UCSD-AML1 (cell line): ENCODE measurements at regions not wholly inside any gene's neighbourhood (a gene's known extent, or its start where the extent isn't known, plus 50 kb on each side); places are given as distances from the start of the nearest gene placed in this dataset.
"Not testable (repeated sequence)": the region's sequence is repeated elsewhere in the genome, so short reads cannot be mapped to it uniquely, and the experiment has no call there.

Experiments used
- DNase-seq: peaks from one replicate; lab custom pipeline; 2025; ENCODE audit not compliant: unreplicated experiment; lab: John Stamatoyannopoulos, UW

GRCh38 chr7:149683181-149683580, 90.2 kb downstream of the ZNF467 start:
- DNase-seq: no peak

- DNase-seq: no peak
These were observed 91.3 kb downstream of the ZNF467 start for GRCh38 chr7:149682038-149682437.

GRCh38 chr7:149681274-149681673, 92.1 kb downstream of the ZNF467 start:
- no peak for DNase-seq

GRCh38 chr7:149680331-149681025, 92.9 kb downstream of the ZNF467 start:
- DNase-seq: no peak

- not testable (repeated sequence) for DNase-seq
These were observed 98.5 kb downstream of the ZNF467 start for GRCh38 chr7:149674728-149675385.

GRCh38 chr7:149673006-149673405, 100.4 kb downstream of the ZNF467 start:
- DNase-seq: no peak

GRCh38 chr7:149670288-149670687, 103.1 kb downstream of the ZNF467 start:
- DNase-seq: no peak

- no peak for DNase-seq
These were observed 104.1 kb downstream of the ZNF467 start for GRCh38 chr7:149669121-149669818.

- DNase-seq: no peak
These were observed 106.9 kb downstream of the ZNF467 start for GRCh38 chr7:149666360-149666945.

GRCh38 chr7:149665618-149666017, 107.8 kb downstream of the ZNF467 start:
- not testable (repeated sequence) for DNase-seq

GRCh38 chr7:149664666-149665065, 108.7 kb downstream of the ZNF467 start:
- DNase-seq: peak; percentile 20

GRCh38 chr7:149664176-149664575, 109.2 kb downstream of the ZNF467 start:
- DNase-seq: no peak

GRCh38 chr7:149662591-149663095, 110.7 kb downstream of the ZNF467 start:
- peak; percentile 68 for DNase-seq

- DNase-seq: no peak
These were observed 117.6 kb downstream of the ZNF467 start for GRCh38 chr7:149655784-149656183.

GRCh38 chr7:149654588-149654987, 118.8 kb downstream of the ZNF467 start:
- no peak for DNase-seq

- DNase-seq: not testable (repeated sequence)
These were observed 123.2 kb downstream of the ZNF467 start for GRCh38 chr7:149650190-149650589.

- DNase-seq: no peak
These were observed 128.6 kb downstream of the ZNF467 start for GRCh38 chr7:149644754-149645153.

- no peak for DNase-seq
These were observed 130.8 kb downstream of the ZNF467 start for GRCh38 chr7:149642589-149642988.

GRCh38 chr7:149638566-149639320, 134.6 kb downstream of the ZNF467 start:
- DNase-seq: no peak

- DNase-seq: no peak
These were observed 135.3 kb downstream of the ZNF467 start for GRCh38 chr7:149637911-149638565.
